ENCODE measurements at regions not wholly inside any gene's neighbourhood (a gene's known extent, or its start where the extent isn't known, plus 50 kb on each side); places are given as distances from the start of the nearest gene placed in this dataset.

GRCh38 chr14:59120921-59121320 lies 67.5 kb upstream of the DAAM1 start:
- no peak for FAIRE-seq
- TF ChIP-seq SPI1 (IDR thresholded peaks at IDR 0.05; ENCODE audit: low read depth, low read length) (no peak), TAF1 (IDR thresholded peaks at IDR 0.05; ENCODE audit: low read depth, low read length) (no peak), POLR2AphosphoS5 (IDR thresholded peaks at IDR 0.05; ENCODE audit: low read depth, low read length) (no peak), PAX5 (IDR thresholded peaks at IDR 0.05; ENCODE audit: insufficient read depth, low read length, severe bottlenecking) (no peak), POU2F2 (IDR thresholded peaks at IDR 0.05; ENCODE audit: low read depth, low read length) (no peak), POLR2A (IDR thresholded peaks at IDR 0.05; ENCODE audit: low read depth, low read length) (no peak)
- DNase-seq (ENCODE audit: insufficient read length, low spot score) = no peak

- DNase-seq (ENCODE audit: insufficient read length, low spot score) = no peak
- TF ChIP-seq TAF1 (IDR thresholded peaks at IDR 0.05; ENCODE audit: low read depth, low read length) (no peak), POLR2AphosphoS5 (IDR thresholded peaks at IDR 0.05; ENCODE audit: low read depth, low read length) (no peak), PAX5 (IDR thresholded peaks at IDR 0.05; ENCODE audit: insufficient read depth, low read length, severe bottlenecking) (no peak), SPI1 (IDR thresholded peaks at IDR 0.05; ENCODE audit: low read depth, low read length) (no peak)
- FAIRE-seq = no peak
Observed at GRCh38 chr14:59123531-59123930, 64.9 kb upstream of the DAAM1 start.

GRCh38 chr14:59123975-59124374 lies 64.5 kb upstream of the DAAM1 start:
- DNase-seq (ENCODE audit: insufficient read length, low spot score) (no peak), FAIRE-seq (no peak)
- TF ChIP-seq SPI1 (IDR thresholded peaks at IDR 0.05; ENCODE audit: low read depth, low read length) (no peak), POLR2A (IDR thresholded peaks at IDR 0.05; ENCODE audit: low read depth, low read length) (no peak), POU2F2 (IDR thresholded peaks at IDR 0.05; ENCODE audit: low read depth, low read length) (no peak), PAX5 (IDR thresholded peaks at IDR 0.05; ENCODE audit: insufficient read depth, low read length, severe bottlenecking) (no peak), TAF1 (IDR thresholded peaks at IDR 0.05; ENCODE audit: low read depth, low read length) (no peak), POLR2AphosphoS5 (IDR thresholded peaks at IDR 0.05; ENCODE audit: low read depth, low read length) (no peak)

DNA sequence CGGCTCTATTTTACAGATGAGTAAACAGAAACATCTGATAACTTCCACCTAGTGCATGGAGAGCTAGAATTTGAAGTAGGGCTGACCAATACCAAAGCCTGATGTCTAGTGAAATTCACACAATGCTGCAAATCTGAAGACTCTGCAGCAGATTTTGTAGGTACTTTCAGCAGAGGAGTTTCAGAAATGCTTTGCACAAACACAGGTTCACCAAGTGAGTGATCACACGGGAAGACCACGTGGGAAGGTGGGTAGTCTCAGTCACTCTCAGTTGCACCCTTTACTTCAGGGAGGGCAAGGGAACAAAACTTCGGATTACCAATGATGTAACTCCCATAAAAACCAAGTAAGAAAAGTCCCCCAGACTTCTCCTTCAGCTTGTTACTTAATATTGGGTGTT lies 63.3 kb upstream of the DAAM1 start:
- no peak for DNase-seq (ENCODE audit: insufficient read length, low spot score)
- no peak for TF ChIP-seq PAX5 (IDR thresholded peaks at IDR 0.05; ENCODE audit: insufficient read depth, low read length, severe bottlenecking)
- TF ChIP-seq POLR2A (IDR thresholded peaks at IDR 0.05; ENCODE audit: low read depth, low read length) = no peak
- no peak for TF ChIP-seq SPI1 (IDR thresholded peaks at IDR 0.05; ENCODE audit: low read depth, low read length)
- TF ChIP-seq TAF1 (IDR thresholded peaks at IDR 0.05; ENCODE audit: low read depth, low read length) = no peak
- no peak for TF ChIP-seq POLR2AphosphoS5 (IDR thresholded peaks at IDR 0.05; ENCODE audit: low read depth, low read length)
- no peak for TF ChIP-seq POU2F2 (IDR thresholded peaks at IDR 0.05; ENCODE audit: low read depth, low read length)
- FAIRE-seq = no peak

DNA sequence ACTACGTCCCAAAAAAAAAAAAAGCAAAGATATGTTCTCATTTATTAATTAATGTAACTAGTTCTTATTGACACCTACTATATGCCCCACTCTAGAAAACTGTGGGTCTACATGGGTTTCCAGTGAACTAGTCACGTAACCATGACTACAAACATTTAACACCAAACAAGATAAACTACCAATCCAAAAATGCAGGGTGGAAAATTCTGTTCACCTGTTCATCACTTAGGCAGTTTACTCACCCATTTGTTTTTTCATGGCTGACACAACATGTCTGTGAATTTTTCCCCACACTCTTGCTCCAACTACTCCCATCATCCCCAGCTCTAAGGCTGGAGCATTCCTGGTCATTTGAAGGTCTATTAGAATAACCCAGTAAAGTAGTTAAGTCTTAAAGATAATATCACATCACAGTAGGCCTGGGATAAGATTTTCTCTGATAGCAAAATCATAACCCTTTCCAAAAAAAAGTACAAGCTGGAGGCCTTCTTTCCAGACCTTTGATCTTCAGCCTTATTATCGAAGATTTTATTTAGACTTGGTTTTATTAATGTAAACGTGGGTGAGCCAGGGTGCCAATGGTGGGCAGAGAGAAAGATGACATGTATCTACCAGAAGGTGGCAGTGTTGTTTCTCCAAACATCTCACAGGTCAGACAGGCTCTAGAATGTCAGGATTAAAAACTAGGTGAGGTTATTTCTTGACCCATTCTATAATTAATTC lies 61.6 kb upstream of the DAAM1 start:
- DNase-seq (ENCODE audit: insufficient read length, low spot score) (no peak), FAIRE-seq (peak; percentile 95)
- no peak for TF ChIP-seq POLR2AphosphoS5 (IDR thresholded peaks at IDR 0.05; ENCODE audit: low read depth, low read length)

GRCh38 chr14:59127437-59127732 lies 61.1 kb upstream of the DAAM1 start:
- no peak for TF ChIP-seq POLR2AphosphoS5 (IDR thresholded peaks at IDR 0.05; ENCODE audit: low read depth, low read length)
- no peak for TF ChIP-seq PAX5 (IDR thresholded peaks at IDR 0.05; ENCODE audit: insufficient read depth, low read length, severe bottlenecking)
- TF ChIP-seq POLR2A (IDR thresholded peaks at IDR 0.05; ENCODE audit: low read depth, low read length) = no peak
- TF ChIP-seq SPI1 (IDR thresholded peaks at IDR 0.05; ENCODE audit: low read depth, low read length) = no peak
- no peak for TF ChIP-seq TAF1 (IDR thresholded peaks at IDR 0.05; ENCODE audit: low read depth, low read length)
- no peak for TF ChIP-seq POU2F2 (IDR thresholded peaks at IDR 0.05; ENCODE audit: low read depth, low read length)
- FAIRE-seq = no peak
- no peak for DNase-seq (ENCODE audit: insufficient read length, low spot score)

- no peak for FAIRE-seq
- no peak for DNase-seq (ENCODE audit: insufficient read length, low spot score)
- TF ChIP-seq SPI1 (IDR thresholded peaks at IDR 0.05; ENCODE audit: low read depth, low read length) = no peak
- TF ChIP-seq PAX5 (IDR thresholded peaks at IDR 0.05; ENCODE audit: insufficient read depth, low read length, severe bottlenecking) = no peak
- TF ChIP-seq POLR2A (IDR thresholded peaks at IDR 0.05; ENCODE audit: low read depth, low read length) = no peak
- TF ChIP-seq POU2F2 (IDR thresholded peaks at IDR 0.05; ENCODE audit: low read depth, low read length) = no peak
- TF ChIP-seq POLR2AphosphoS5 (IDR thresholded peaks at IDR 0.05; ENCODE audit: low read depth, low read length) = no peak
- TF ChIP-seq TAF1 (IDR thresholded peaks at IDR 0.05; ENCODE audit: low read depth, low read length) = no peak
Observed at GRCh38 chr14:59130462-59130861, 58.0 kb upstream of the DAAM1 start.

DNA sequence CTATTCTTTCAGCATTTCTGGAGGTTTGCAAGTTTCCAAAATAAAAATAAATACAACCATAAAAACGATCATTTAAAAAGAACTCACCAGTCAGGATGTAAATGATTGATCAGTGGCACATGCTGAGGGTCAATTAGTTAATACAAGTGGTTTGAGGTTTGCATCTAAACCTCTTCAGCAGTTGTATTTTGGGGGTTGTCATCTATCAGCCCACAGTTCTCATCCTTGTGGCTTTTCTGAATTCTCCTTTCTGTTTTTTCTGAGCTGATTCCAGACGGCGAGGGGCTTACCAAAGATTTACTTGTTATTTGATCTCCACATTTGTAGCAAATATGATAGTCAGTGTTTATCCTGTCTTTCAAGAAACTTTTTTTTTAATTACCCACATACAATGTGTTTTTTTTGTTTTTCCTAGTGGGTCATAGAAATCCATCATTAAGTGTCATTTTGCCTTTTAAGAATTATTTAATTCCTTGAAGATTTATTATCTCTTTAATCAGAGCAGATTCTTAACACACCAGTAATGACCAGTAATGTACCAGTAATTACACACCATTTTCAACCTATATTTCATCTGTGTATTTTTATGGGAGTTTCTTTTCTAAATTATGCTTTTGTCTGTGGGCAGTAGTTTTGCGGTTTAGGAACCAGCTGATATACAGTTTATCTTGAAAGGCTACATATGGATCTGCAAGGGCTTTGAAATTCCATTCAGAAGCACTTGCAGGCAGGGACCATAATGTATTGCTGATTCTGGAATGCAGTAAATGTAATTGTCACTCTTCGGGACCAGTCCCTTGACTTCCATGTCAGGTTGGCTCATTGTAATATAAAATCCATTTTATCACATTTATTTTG lies 56.3 kb upstream of the DAAM1 start:
- no peak for TF ChIP-seq TAF1 (IDR thresholded peaks at IDR 0.05; ENCODE audit: low read depth, low read length)
- TF ChIP-seq POU2F2 (IDR thresholded peaks at IDR 0.05; ENCODE audit: low read depth, low read length) = no peak
- no peak for TF ChIP-seq PAX5 (IDR thresholded peaks at IDR 0.05; ENCODE audit: insufficient read depth, low read length, severe bottlenecking)
- TF ChIP-seq POLR2A (IDR thresholded peaks at IDR 0.05; ENCODE audit: low read depth, low read length) = no peak
- no peak for TF ChIP-seq SPI1 (IDR thresholded peaks at IDR 0.05; ENCODE audit: low read depth, low read length)
- TF ChIP-seq POLR2AphosphoS5 (IDR thresholded peaks at IDR 0.05; ENCODE audit: low read depth, low read length) = no peak
- no peak for FAIRE-seq
- no peak for DNase-seq (ENCODE audit: insufficient read length, low spot score)

- TF ChIP-seq PAX5 (IDR thresholded peaks at IDR 0.05; ENCODE audit: insufficient read depth, low read length, severe bottlenecking) (no peak), POLR2AphosphoS5 (IDR thresholded peaks at IDR 0.05; ENCODE audit: low read depth, low read length) (no peak), POLR2A (IDR thresholded peaks at IDR 0.05; ENCODE audit: low read depth, low read length) (no peak), TAF1 (IDR thresholded peaks at IDR 0.05; ENCODE audit: low read depth, low read length) (no peak)
- FAIRE-seq = no peak
- no peak for DNase-seq (ENCODE audit: insufficient read length, low spot score)
Observed at GRCh38 chr14:59132796-59133494, 55.5 kb upstream of the DAAM1 start.
